ENCODE measurements at regions not wholly inside any gene's neighbourhood (a gene's known extent, or its start where the extent isn't known, plus 50 kb on each side); places are given as distances from the start of the nearest gene placed in this dataset.
"Not testable (repeated sequence)": the region's sequence is repeated elsewhere in the genome, so short reads cannot be mapped to it uniquely, and the experiment has no call there.

- not testable (repeated sequence) for TF ChIP-seq ZNF692 (tag by site-specific recombination; IDR thresholded peaks at IDR 0.05); CTCF (tag by site-specific recombination; IDR thresholded peaks at IDR 0.05); ZNF174 (tag by site-specific recombination; IDR thresholded peaks at IDR 0.05); ZNF529 (tag by site-specific recombination; IDR thresholded peaks at IDR 0.05; ENCODE audit: insufficient replicate concordance); ZNF639 (tag by site-specific recombination; IDR thresholded peaks at IDR 0.05); ZNF792 (tag by site-specific recombination; IDR thresholded peaks at IDR 0.05); ZNF18 (tag by site-specific recombination; IDR thresholded peaks at IDR 0.05); ZNF175 (tag by site-specific recombination; IDR thresholded peaks at IDR 0.05); REST (tag by site-specific recombination; IDR thresholded peaks at IDR 0.05); ZNF510 (tag by site-specific recombination; IDR thresholded peaks at IDR 0.05; ENCODE audit: insufficient replicate concordance); ZNF114 (tag by site-specific recombination; IDR thresholded peaks at IDR 0.05); ZNF391 (tag by site-specific recombination; IDR thresholded peaks at IDR 0.05; ENCODE audit: borderline replicate concordance, low read depth); PRDM10 (tag by site-specific recombination; IDR thresholded peaks at IDR 0.05)
Observed at GRCh38 chr21:6428498-6429092, 4092.8 kb upstream of the TPTE start.
